ENCODE measurements at regions not wholly inside any gene's neighbourhood (a gene's known extent, or its start where the extent isn't known, plus 50 kb on each side); places are given as distances from the start of the nearest gene placed in this dataset.

- TF ChIP-seq, protein P1, sequence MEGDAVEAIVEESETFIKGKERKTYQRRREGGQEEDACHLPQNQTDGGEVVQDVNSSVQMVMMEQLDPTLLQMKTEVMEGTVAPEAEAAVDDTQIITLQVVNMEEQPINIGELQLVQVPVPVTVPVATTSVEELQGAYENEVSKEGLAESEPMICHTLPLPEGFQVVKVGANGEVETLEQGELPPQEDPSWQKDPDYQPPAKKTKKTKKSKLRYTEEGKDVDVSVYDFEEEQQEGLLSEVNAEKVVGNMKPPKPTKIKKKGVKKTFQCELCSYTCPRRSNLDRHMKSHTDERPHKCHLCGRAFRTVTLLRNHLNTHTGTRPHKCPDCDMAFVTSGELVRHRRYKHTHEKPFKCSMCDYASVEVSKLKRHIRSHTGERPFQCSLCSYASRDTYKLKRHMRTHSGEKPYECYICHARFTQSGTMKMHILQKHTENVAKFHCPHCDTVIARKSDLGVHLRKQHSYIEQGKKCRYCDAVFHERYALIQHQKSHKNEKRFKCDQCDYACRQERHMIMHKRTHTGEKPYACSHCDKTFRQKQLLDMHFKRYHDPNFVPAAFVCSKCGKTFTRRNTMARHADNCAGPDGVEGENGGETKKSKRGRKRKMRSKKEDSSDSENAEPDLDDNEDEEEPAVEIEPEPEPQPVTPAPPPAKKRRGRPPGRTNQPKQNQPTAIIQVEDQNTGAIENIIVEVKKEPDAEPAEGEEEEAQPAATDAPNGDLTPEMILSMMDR (IDR thresholded peaks at IDR 0.05; ENCODE audit: low read length) = no peak
- no peak for TF ChIP-seq EZH2 (IDR thresholded peaks at IDR 0.05; ENCODE audit: borderline replicate concordance, low read length)
Measured at GRCh38 chr3:74752290-74752689, 137.8 kb upstream of the CNTN3 start.

Data from OCI-LY1 (cell line).